Chondrocyte (in vitro differentiated cells): ENCODE measurements at regions not wholly inside any gene's neighbourhood (a gene's known extent, or its start where the extent isn't known, plus 50 kb on each side); places are given as distances from the start of the nearest gene placed in this dataset.

Experiments used
- DNase-seq: peaks from one replicate; pipeline ENCODE4 v3.0.0; 2021; ENCODE audit warnings: mixed read lengths, low spot score
- H3K27ac Mint-ChIP-seq: one replicate; pipeline ENCODE4 v1.8.0; 2021; ENCODE audit warnings: mild to moderate bottlenecking, moderate library complexity, mixed read lengths; ENCODE audit not compliant: unreplicated experiment
- H3K27me3 Mint-ChIP-seq: 2 replicates; pipeline ENCODE4 v1.8.0; 2021; ENCODE audit warnings: low read depth, mixed read lengths
- H3K36me3 Mint-ChIP-seq: 2 replicates; pipeline ENCODE4 v1.8.0; 2021; ENCODE audit warnings: low read depth, mixed read lengths
- H3K4me1 Mint-ChIP-seq: 2 replicates; pipeline ENCODE4 v1.8.0; 2021; ENCODE audit warnings: low read depth, mild to moderate bottlenecking, mixed read lengths
- H3K4me3 Mint-ChIP-seq: one replicate; pipeline ENCODE4 v1.8.0; 2021; ENCODE audit warnings: mild to moderate bottlenecking, moderate library complexity, mixed read lengths; ENCODE audit not compliant: unreplicated experiment
- H3K9me3 Mint-ChIP-seq: 2 replicates; pipeline ENCODE4 v1.8.0; 2021; ENCODE audit warnings: low read depth, mixed read lengths
- CTCF ChIP-seq: fragments of 200-600 bp; sonication (generic); IDR thresholded peaks from 2 replicates; pipeline ENCODE4 v1.5.0; 2021; ENCODE audit warnings: antibody characterized with exemption, mild to moderate bottlenecking, moderate library complexity

GRCh38 chrX:68895778-68896177 lies 67.0 kb downstream of the EFNB1 start:
- H3K4me1 Mint-ChIP-seq, result peaks cover 20% of the 10 kb centered on the region
- no peak for TF ChIP-seq CTCF
- H3K4me3 Mint-ChIP-seq, result no peak overlapping the region
- peaks cover 2% of the 10 kb centered on the region for H3K9me3 Mint-ChIP-seq
- DNase-seq, result no peak
- peaks cover under 1% of the 10 kb centered on the region for H3K36me3 Mint-ChIP-seq
- no peaks in the 10 kb centered on the region for H3K27me3 Mint-ChIP-seq
- no peak overlapping the region for H3K27ac Mint-ChIP-seq

GRCh38 chrX:68895341-68895755 lies 66.5 kb downstream of the EFNB1 start:
- Mint-ChIP-seq H3K9me3 (peaks cover 2% of the 10 kb centered on the region), H3K4me1 (peaks cover 20% of the 10 kb centered on the region), H3K4me3 (no peak overlapping the region), H3K27ac (peak overlapping the region; percentile 2), H3K27me3 (no peaks in the 10 kb centered on the region), H3K36me3 (peaks cover 1% of the 10 kb centered on the region)
- no peak for TF ChIP-seq CTCF
- no peak for DNase-seq

GRCh38 chrX:68894513-68895340 lies 65.9 kb downstream of the EFNB1 start:
- peaks cover 1% of the 10 kb centered on the region for H3K36me3 Mint-ChIP-seq
- peak overlapping the region; percentile 45 for H3K27ac Mint-ChIP-seq
- H3K4me3 Mint-ChIP-seq, result no peak overlapping the region
- peaks cover 2% of the 10 kb centered on the region for H3K9me3 Mint-ChIP-seq
- DNase-seq, result no peak
- peaks cover 20% of the 10 kb centered on the region for H3K4me1 Mint-ChIP-seq
- no peak for TF ChIP-seq CTCF
- no peaks in the 10 kb centered on the region for H3K27me3 Mint-ChIP-seq

GRCh38 chrX:68894142-68894512 lies 65.3 kb downstream of the EFNB1 start:
- peaks cover 1% of the 10 kb centered on the region for H3K36me3 Mint-ChIP-seq
- no peak for DNase-seq
- peaks cover 2% of the 10 kb centered on the region for H3K9me3 Mint-ChIP-seq
- H3K27me3 Mint-ChIP-seq, result no peaks in the 10 kb centered on the region
- no peak for TF ChIP-seq CTCF
- H3K4me3 Mint-ChIP-seq, result no peak overlapping the region
- H3K4me1 Mint-ChIP-seq, result peaks cover 20% of the 10 kb centered on the region
- H3K27ac Mint-ChIP-seq, result no peak overlapping the region

- H3K36me3 Mint-ChIP-seq, result peaks cover 1% of the 10 kb centered on the region
- H3K4me1 Mint-ChIP-seq, result peaks cover 20% of the 10 kb centered on the region
- no peak overlapping the region for H3K4me3 Mint-ChIP-seq
- no peak for DNase-seq
- no peaks in the 10 kb centered on the region for H3K27me3 Mint-ChIP-seq
- H3K27ac Mint-ChIP-seq, result no peak overlapping the region
- H3K9me3 Mint-ChIP-seq, result peaks cover 2% of the 10 kb centered on the region
- no peak for TF ChIP-seq CTCF
Measured at GRCh38 chrX:68892651-68893050, 63.8 kb downstream of the EFNB1 start.
